ENCODE measurements at regions not wholly inside any gene's neighbourhood (a gene's known extent, or its start where the extent isn't known, plus 50 kb on each side); places are given as distances from the start of the nearest gene placed in this dataset.

GRCh38 chr2:7703543-7704144, 786.4 kb downstream of the RNF144A start:
- no peak for TF ChIP-seq EZH2 (IDR thresholded peaks at IDR 0.05)
- no peak for TF ChIP-seq EZH2phosphoT487 (IDR thresholded peaks at IDR 0.05)
- no peak overlapping the region for H3K27ac Mint-ChIP-seq
- Histone ChIP-seq H3K79me2 (ENCODE audit: low read depth) (no peaks in the 10 kb centered on the region), H3K27ac (peak overlapping the region; percentile 11), H4K20me1 (ENCODE audit: low read depth) (no peaks in the 10 kb centered on the region), H3K9me3 (ENCODE audit: low read depth) (no peaks in the 10 kb centered on the region), H3K4me3 (no peak overlapping the region), H3K4me1 (peaks cover 32% of the 10 kb centered on the region), H3F3A (ENCODE audit: low read depth) (peaks cover 14% of the 10 kb centered on the region), H3K36me3 (no peaks in the 10 kb centered on the region), H3K9ac (no peak overlapping the region), H3K27me3 (no peaks in the 10 kb centered on the region), H3K4me2 (peak overlapping the region; percentile 67), H2AFZ (replicated peaks) (no peak overlapping the region)
- no peak overlapping the region for H3K4me3 Mint-ChIP-seq
- DNase-seq (ENCODE audit: low spot score): peak; percentile 70
- H3K36me3 Mint-ChIP-seq: no peaks in the 10 kb centered on the region
- peaks cover 4% of the 10 kb centered on the region for H3K27me3 Mint-ChIP-seq (ENCODE audit: insufficient read depth, low read depth)
- peaks cover 25% of the 10 kb centered on the region for H3K4me1 Mint-ChIP-seq
- no peaks in the 10 kb centered on the region for H3K9me3 Mint-ChIP-seq

GRCh38 chr2:7704296-7704865, 787.2 kb downstream of the RNF144A start:
- DNase-seq (ENCODE audit: low spot score): no peak
- Histone ChIP-seq H2AFZ (replicated peaks) (peak overlapping the region; percentile 47), H3K27me3 (no peaks in the 10 kb centered on the region), H3F3A (ENCODE audit: low read depth) (peaks cover 14% of the 10 kb centered on the region), H3K4me1 (peaks cover 32% of the 10 kb centered on the region), H3K9me3 (ENCODE audit: low read depth) (no peaks in the 10 kb centered on the region), H3K4me3 (no peak overlapping the region), H3K36me3 (no peaks in the 10 kb centered on the region), H3K27ac (no peak overlapping the region), H4K20me1 (ENCODE audit: low read depth) (no peaks in the 10 kb centered on the region), H3K4me2 (peak overlapping the region; percentile 67), H3K9ac (no peak overlapping the region), H3K79me2 (ENCODE audit: low read depth) (no peaks in the 10 kb centered on the region)
- no peaks in the 10 kb centered on the region for H3K36me3 Mint-ChIP-seq
- no peak overlapping the region for H3K4me3 Mint-ChIP-seq
- no peaks in the 10 kb centered on the region for H3K9me3 Mint-ChIP-seq
- peaks cover 25% of the 10 kb centered on the region for H3K4me1 Mint-ChIP-seq
- no peak overlapping the region for H3K27ac Mint-ChIP-seq
- TF ChIP-seq EZH2 (IDR thresholded peaks at IDR 0.05) (no peak), EZH2phosphoT487 (IDR thresholded peaks at IDR 0.05) (no peak)
- TF ChIP-seq, protein P1, sequence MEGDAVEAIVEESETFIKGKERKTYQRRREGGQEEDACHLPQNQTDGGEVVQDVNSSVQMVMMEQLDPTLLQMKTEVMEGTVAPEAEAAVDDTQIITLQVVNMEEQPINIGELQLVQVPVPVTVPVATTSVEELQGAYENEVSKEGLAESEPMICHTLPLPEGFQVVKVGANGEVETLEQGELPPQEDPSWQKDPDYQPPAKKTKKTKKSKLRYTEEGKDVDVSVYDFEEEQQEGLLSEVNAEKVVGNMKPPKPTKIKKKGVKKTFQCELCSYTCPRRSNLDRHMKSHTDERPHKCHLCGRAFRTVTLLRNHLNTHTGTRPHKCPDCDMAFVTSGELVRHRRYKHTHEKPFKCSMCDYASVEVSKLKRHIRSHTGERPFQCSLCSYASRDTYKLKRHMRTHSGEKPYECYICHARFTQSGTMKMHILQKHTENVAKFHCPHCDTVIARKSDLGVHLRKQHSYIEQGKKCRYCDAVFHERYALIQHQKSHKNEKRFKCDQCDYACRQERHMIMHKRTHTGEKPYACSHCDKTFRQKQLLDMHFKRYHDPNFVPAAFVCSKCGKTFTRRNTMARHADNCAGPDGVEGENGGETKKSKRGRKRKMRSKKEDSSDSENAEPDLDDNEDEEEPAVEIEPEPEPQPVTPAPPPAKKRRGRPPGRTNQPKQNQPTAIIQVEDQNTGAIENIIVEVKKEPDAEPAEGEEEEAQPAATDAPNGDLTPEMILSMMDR (IDR thresholded peaks at IDR 0.05): no peak
- H3K27me3 Mint-ChIP-seq (ENCODE audit: insufficient read depth, low read depth): peaks cover 6% of the 10 kb centered on the region

DNA sequence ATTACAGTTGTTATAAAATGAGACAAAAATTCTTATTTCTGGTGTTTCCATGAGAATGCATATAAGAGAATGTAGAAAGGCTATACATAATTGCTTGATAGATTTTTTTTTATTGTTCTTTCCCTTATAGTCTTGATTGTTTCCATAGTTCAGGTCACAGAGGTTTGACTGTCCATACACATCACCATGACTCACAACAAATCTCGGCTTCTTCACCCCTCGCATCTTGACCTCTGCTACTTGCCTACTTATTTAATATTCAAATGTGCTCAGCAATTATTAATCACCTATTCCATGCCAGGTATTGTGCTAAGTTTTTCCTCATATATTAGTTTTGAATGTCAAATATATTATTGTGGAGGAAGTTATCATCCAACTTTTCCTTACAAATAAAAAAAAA, 789.6 kb downstream of the RNF144A start:
- no peaks in the 10 kb centered on the region for H3K9me3 ChIP-seq (ENCODE audit: low read depth)
- no peak overlapping the region for H3K27ac Mint-ChIP-seq
- H3K27me3 ChIP-seq: no peaks in the 10 kb centered on the region
- no peak overlapping the region for H3K4me3 ChIP-seq
- H3K9me3 Mint-ChIP-seq: no peaks in the 10 kb centered on the region
- H3K4me2 ChIP-seq: no peak overlapping the region
- no peak overlapping the region for H3K4me3 Mint-ChIP-seq
- peaks cover 32% of the 10 kb centered on the region for H3K4me1 ChIP-seq
- H2AFZ ChIP-seq (replicated peaks): no peak overlapping the region
- H3K27me3 Mint-ChIP-seq (ENCODE audit: insufficient read depth, low read depth): peaks cover 3% of the 10 kb centered on the region
- H3F3A ChIP-seq (ENCODE audit: low read depth): peaks cover 14% of the 10 kb centered on the region
- DNase-seq (ENCODE audit: low spot score): no peak
- peaks cover 25% of the 10 kb centered on the region for H3K4me1 Mint-ChIP-seq
- no peak overlapping the region for H3K9ac ChIP-seq
- H3K36me3 ChIP-seq: no peaks in the 10 kb centered on the region
- H3K79me2 ChIP-seq (ENCODE audit: low read depth): no peaks in the 10 kb centered on the region
- H3K27ac ChIP-seq: no peak overlapping the region
- no peaks in the 10 kb centered on the region for H3K36me3 Mint-ChIP-seq
- no peaks in the 10 kb centered on the region for H4K20me1 ChIP-seq (ENCODE audit: low read depth)
- TF ChIP-seq, protein P1 (IDR thresholded peaks at IDR 0.05): no peak
- no peak for TF ChIP-seq EZH2phosphoT487 (IDR thresholded peaks at IDR 0.05)
- no peak for TF ChIP-seq EZH2 (IDR thresholded peaks at IDR 0.05)

- Histone ChIP-seq H4K20me1 (ENCODE audit: low read depth) (no peaks in the 10 kb centered on the region), H3K9ac (no peak overlapping the region), H3K27me3 (no peaks in the 10 kb centered on the region), H2AFZ (replicated peaks) (no peak overlapping the region), H3K27ac (no peak overlapping the region), H3K4me3 (no peak overlapping the region), H3F3A (ENCODE audit: low read depth) (peaks cover 12% of the 10 kb centered on the region), H3K36me3 (no peaks in the 10 kb centered on the region), H3K79me2 (ENCODE audit: low read depth) (no peaks in the 10 kb centered on the region), H3K4me1 (peaks cover 26% of the 10 kb centered on the region), H3K9me3 (ENCODE audit: low read depth) (no peaks in the 10 kb centered on the region), H3K4me2 (no peak overlapping the region)
- Mint-ChIP-seq H3K4me3 (no peak overlapping the region), H3K36me3 (no peaks in the 10 kb centered on the region), H3K27me3 (ENCODE audit: insufficient read depth, low read depth) (peaks cover 3% of the 10 kb centered on the region), H3K27ac (no peak overlapping the region), H3K4me1 (peaks cover 15% of the 10 kb centered on the region), H3K9me3 (no peaks in the 10 kb centered on the region)
- DNase-seq (ENCODE audit: low spot score): no peak
- TF ChIP-seq, protein P1 (IDR thresholded peaks at IDR 0.05): no peak
- TF ChIP-seq EZH2phosphoT487 (IDR thresholded peaks at IDR 0.05): no peak
Measured at GRCh38 chr2:7707723-7708122, 790.5 kb downstream of the RNF144A start.
